HUDEP-2 (cell line): ENCODE measurements at regions not wholly inside any gene's neighbourhood (a gene's known extent, or its start where the extent isn't known, plus 50 kb on each side); places are given as distances from the start of the nearest gene placed in this dataset.

ENCODE experiments used
- DNase-seq, 76 experiments: peaks; one replicate each; lab custom pipeline; 2025; ENCODE audit not compliant: unreplicated experiment in 76 of 76; lab: John Stamatoyannopoulos, UW

GRCh38 chr6:25061289-25061936 lies 125.7 kb upstream of the RIPOR2 start:
- no peak for DNase-seq

GRCh38 chr6:25062070-25062811 lies 126.5 kb upstream of the RIPOR2 start:
- DNase-seq: no peak

- no peak for DNase-seq
Measured at GRCh38 chr6:25064006-25064405, 128.2 kb upstream of the RIPOR2 start.

GRCh38 chr6:25065666-25066065 lies 129.9 kb upstream of the RIPOR2 start:
- DNase-seq: no peak

- DNase-seq: no peak
Measured at GRCh38 chr6:25066593-25066992, 130.8 kb upstream of the RIPOR2 start.

- no peak for DNase-seq
Measured at GRCh38 chr6:25068866-25069265, 133.1 kb upstream of the RIPOR2 start.

GRCh38 chr6:25070547-25071366 lies 135.0 kb upstream of the RIPOR2 start:
- peak in 71 of 76 experiments; percentile 12 to 81 (median 55) for DNase-seq

- DNase-seq: no peak
Measured at GRCh38 chr6:25078141-25078540, 142.4 kb upstream of the RIPOR2 start.

- DNase-seq: no peak
Measured at GRCh38 chr6:25083784-25084507, 148.2 kb upstream of the RIPOR2 start.

GRCh38 chr6:25084508-25084833 lies 148.7 kb upstream of the RIPOR2 start:
- no peak for DNase-seq

GRCh38 chr6:25085756-25086155 lies 150.0 kb upstream of the RIPOR2 start:
- DNase-seq: peak in 19 of 76 experiments; percentile 3 to 56 (median 20)

GRCh38 chr6:25086500-25087091 lies 150.8 kb upstream of the RIPOR2 start:
- DNase-seq: no peak

GRCh38 chr6:25088513-25088912 lies 152.8 kb upstream of the RIPOR2 start:
- DNase-seq: no peak

GRCh38 chr6:25089442-25089841 lies 153.7 kb upstream of the RIPOR2 start:
- no peak for DNase-seq

- no peak for DNase-seq
Measured at GRCh38 chr6:25094726-25095125, 159.0 kb upstream of the RIPOR2 start.

- DNase-seq: no peak
Measured at GRCh38 chr6:25100288-25100687, 164.5 kb upstream of the RIPOR2 start.

GRCh38 chr6:25103603-25104002 lies 167.8 kb upstream of the RIPOR2 start:
- no peak for DNase-seq

GRCh38 chr6:25105070-25105925 lies 169.5 kb upstream of the RIPOR2 start:
- no peak for DNase-seq

GRCh38 chr6:25107218-25107617 lies 171.5 kb upstream of the RIPOR2 start:
- no peak for DNase-seq

GRCh38 chr6:25111782-25112181 lies 167.4 kb upstream of the CARMIL1 start:
- no peak for DNase-seq
